RPMI8226 (cell line): ENCODE measurements at regions not wholly inside any gene's neighbourhood (a gene's known extent, or its start where the extent isn't known, plus 50 kb on each side); places are given as distances from the start of the nearest gene placed in this dataset.

Source experiments
- DNase-seq: peaks from one replicate; pipeline ENCODE4 v3.0.0-alpha.2; 2015

DNA sequence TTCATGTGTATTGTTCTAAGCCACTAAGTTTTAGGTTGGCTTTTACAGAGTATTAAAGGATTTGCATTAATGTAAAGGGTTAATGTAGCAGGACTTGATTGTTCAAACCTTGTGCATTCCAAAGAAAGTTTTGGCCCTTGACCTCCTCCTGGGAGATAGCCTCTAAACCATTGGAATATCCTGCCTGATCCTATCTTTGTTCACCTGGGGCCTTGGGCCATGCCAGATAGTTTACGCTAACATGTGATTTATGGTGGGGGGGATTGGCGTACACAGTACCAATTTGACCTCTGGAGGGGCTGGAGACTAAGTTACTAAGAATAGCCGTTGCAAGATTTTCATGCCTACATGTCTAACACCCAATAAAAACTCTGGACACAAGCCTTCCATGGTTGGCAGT is 1002.7 kb upstream of the PABPC4L start:
- no peak for DNase-seq

DNA sequence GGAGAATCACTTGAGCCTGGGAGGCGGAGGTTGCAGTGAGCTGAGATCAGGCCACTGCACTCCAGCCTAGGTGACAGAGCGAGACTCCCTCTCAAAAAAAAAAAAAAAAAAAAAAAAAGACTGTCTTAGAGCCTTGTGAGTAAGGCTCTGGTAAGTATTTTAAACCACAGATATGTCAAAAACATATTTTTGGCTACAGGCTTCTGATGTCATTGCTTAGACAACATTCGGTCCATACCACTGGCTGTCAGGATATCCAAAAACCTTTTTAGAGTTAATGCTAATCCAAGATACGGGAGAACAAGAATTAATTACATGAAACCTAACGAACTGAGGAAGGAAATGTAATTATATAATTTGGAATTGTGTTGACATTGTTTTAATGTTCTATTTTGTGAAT is 999.5 kb upstream of the PABPC4L start:
- no peak for DNase-seq

DNA sequence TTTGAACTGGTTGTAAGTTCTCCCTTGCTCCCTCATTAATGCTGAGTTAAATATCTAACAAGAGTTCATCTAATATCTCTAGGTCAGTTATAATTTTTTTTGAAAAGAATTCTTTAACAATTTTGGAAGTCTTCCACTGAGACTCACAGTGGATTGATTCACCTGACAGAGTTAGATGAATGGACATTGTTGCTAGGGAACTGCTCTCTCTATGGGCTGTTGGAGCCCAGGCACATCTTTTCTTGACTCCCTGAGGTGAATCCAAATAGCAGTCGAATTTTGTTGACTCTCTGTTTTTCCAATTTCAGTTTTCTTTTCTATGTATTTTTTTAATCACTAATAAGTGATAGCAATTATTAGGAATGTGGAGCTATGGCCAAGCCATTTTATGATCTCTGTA is 996.1 kb upstream of the PABPC4L start:
- no peak for DNase-seq

DNA sequence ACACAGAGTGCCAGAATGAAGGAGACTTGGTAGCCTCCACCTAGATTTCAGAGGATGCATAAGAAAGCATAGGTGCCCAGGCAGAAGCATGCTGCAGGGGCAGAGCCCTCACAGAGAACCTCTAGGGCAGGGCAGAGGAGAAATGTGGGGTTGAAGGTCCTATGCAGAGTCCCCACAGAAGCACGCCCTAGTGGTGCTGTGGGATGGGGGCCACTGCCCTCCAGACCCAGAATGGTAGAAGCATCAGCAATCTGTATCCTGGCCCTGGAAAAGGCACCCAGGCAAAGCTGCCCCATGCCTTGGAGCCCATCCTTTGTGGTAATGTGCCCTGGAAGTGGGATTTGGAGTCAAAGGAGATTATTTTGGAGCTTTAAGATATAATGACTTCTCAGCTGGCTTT is 992.9 kb upstream of the PABPC4L start:
- DNase-seq = no peak

DNA sequence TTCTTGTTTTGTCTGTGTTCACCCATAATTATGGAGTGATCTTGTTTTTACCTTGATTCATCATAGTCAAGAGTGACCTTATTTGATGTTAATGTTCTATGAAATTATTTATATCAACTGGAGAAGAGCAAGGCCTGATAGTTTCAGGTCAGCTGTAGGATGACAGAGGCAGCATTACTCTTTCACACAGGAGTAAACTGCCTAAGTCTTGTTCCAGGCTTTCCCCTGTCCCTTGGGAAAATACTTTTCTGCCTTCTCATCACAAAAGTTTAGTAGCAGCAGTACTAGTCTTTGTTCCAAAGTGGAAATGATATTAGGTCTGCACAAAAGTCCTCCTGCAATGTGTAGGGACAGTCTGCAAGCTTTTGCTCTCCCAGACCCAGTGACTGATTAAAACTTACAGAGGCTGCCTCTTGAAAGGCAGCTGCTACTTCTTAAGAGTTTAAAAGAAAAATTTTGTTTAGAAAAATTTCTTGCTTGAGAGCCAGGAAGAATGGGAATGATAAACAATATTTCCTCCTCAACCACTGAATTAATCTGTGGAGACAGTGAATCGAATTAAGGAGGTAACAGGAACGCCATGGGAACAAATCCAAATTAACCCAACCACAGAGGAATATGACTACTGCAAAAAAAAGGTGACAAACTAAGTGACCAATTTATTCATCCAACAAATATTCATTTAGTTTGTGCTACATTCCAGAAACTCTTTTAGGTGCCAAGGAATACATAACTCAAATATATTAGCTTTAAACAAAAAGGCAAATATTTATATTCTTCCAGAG is 991.4 kb upstream of the PABPC4L start:
- DNase-seq = no peak

DNA sequence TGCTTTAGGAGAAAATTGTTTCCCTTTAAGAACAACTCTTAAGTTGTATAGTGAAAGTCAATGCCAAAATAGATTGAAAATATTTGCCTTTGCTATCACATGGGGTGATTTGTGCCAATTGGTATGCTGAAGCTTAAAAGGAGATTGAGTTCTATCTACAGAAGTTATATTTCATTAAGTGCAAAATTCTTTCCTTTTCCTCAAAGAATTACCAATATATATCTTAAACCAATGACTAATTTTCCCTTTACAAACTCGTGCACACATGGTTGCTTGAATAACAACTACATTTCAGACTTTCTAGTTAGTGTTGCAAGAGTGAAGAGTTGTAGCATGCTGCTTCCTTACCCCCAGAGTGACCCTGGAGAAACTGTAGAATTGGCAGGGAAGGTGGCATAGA is 990.0 kb upstream of the PABPC4L start:
- no peak for DNase-seq

DNA sequence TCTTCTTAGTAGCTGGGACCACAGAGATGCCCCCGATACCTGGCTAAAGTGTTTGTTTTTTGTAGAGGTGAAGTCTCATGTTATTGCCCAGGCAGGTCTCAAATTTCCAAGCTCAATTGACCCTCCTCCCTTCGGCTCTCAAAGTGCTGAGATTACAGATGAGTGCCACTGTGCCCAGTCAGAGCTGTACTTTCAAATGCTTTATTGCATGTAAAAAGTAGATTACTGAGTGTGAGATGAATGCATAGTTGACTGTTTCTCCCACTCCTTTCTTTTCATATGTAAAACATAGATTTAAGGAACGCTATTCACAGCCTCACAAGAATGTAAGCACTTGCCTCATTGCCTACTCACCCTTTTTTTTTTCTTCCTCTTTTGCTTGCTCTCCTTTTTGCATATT is 984.4 kb upstream of the PABPC4L start:
- no peak for DNase-seq

DNA sequence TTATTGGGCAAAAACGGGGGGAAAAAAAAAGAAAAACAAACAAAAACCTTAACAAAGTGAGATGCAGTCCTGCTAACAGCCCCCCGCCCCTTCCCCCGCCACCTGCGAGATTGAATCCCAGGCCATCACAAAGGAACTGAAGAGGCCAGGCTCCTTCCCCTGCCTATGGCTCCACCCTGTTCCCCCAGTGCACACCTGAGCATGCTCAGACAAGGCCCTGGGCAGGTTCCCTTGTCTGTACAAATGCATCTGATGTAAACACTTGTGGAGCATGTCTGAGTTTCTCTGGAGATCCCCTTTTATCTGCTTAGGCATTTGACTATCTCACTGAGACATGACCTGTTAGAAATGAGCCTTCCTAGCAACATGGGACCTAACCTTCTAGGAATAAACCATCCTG is 983.7 kb upstream of the PABPC4L start:
- DNase-seq = no peak

DNA sequence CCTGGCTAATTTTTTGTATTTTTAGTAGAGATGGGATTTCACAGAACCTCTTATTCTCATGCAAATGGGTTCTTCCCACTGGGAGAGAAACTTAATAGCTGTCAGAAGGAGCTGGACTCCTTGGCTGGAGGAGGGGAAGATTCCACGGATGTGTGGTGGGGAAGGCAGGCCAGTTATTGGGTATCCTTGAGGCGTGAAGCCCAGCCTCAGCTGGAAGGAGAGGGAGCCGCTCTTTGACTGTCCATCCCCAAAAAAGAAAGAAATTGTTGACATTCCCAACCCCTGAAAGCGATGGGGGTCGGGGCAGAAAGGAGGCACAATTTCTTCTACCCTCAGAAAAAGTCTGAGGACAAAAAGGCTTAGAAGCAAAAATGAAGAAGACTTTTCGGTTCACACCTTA is 983.1 kb upstream of the PABPC4L start:
- no peak for DNase-seq

DNA sequence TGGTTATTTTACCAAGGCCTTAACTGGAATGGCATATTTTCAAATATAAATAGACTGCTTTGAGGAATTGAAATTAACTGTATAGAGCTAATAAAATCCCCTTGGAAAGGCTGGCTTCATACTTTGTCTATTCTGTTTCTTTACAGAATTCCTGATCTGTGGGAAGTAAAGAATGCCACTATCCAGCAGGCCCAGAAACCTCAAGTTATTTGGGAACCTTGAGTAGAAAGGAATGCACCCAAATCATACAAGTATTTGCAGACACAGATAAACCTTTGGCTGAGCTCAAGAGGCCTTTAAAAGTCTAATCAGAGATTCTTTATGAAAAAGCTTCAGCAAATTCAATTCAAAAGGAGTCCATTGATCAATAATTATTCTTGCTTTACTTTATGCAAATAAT is 975.7 kb upstream of the PABPC4L start:
- no peak for DNase-seq

DNA sequence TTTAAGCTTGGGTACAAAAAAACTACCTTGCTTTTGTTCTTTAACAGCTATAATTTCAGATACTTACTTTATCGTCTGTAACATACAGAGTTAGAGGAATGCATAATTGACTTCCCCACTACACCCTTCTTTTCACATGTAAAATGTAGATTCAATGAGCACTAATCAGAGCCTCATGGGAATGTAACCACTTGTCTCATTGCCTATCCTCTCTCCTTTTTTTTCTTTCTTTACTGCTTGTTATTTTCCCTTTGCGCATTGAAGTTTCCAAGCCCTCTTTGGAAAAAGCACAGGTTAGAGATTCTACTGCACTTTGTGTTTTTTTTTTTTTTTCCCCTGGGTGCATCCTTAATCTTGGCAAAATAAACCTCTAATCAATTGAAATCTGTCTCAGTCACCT is 965.1 kb upstream of the PABPC4L start:
- no peak for DNase-seq

DNA sequence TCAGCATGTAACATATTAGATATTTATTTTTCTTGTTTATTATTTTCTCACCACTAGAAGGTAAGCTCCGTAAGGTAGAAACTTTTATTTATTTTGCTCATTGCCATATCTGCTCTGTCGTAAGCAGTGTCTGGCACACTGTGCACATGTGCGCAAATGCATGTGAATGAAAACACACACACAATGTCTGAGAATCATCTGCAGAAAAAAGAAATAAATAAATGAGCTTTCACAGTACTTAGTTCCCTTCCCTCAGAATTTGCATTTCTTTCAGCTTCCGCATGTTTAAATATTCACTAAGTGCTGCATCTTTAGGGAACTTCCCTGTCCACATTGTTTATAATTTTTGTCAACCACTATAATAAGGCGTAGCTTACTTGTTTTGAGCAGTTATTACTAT is 963.0 kb upstream of the PABPC4L start:
- DNase-seq = no peak

DNA sequence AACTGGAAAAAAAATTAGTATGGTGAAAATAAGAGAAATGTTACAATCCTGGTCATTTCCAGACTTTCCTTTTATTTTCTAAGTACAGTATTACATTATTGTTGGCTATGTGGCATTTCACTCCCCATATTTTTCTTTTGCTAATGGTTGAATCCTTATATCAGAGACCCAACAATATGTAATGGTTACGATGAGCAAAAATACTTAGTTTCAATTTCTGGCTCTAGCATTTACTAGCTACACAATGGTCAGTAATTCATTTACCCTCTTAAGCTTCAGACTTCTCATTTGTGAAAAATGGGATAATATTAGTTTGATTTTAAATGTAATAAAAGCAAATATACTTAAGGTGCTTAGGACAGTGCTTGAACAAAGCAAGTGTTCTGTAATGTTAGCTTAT is 942.9 kb upstream of the PABPC4L start:
- no peak for DNase-seq

DNA sequence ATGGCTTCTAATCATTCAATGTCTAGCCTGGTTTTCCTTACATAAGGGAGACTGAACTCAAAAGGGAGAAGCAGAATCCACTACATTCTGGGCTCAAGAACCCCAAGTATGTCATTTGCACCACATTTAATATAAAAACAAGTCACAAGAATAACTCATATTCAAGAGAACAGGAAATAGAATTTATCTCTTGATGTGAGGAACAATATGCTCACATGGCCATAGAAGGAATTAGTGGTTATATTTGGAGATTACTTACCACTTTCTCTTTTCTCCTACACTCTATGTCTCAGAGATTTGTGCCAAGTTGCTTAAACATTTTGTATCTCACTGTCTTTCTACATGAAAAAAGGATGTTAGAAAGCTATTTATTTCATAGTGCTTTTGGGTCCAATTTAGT is 922.6 kb upstream of the PABPC4L start:
- no peak for DNase-seq

DNA sequence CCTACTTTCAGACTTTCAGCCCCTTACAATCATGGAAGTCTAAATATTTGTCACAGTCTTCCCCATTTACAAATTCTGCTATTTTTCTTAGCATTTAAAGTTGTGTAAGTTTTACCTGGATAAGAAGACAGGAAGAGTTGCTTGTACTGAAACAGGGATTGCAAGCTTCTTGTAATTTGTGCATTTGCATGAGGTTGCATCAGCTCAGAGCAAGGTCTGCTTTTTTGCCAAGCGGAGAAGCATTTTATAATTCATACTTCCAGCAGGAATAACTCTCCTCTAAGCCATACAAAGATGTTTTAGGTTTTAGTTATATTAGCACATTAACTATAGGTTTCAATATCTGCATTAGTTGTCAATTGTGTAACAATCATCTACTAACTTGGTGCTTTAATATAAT is 922.0 kb upstream of the PABPC4L start:
- DNase-seq = no peak

DNA sequence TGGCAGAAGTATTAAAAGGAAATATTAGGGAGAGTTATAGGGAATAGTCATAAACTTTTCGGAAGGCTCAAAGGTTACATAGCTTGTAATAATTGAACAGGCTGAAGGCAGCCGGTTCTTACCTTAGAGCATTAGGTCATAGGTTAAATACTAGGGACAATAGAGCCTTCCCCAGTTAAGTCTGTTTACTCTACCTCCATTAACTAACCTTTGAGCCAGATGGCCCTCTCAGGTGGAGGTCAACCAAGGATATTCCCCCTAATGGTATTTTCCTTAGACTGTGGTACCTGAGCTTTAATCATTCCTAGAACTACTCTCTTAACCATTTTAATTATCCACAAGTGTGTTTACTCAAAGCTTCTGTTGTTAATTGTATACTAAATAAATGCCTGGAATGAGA is 920.9 kb upstream of the PABPC4L start:
- DNase-seq = no peak

DNA sequence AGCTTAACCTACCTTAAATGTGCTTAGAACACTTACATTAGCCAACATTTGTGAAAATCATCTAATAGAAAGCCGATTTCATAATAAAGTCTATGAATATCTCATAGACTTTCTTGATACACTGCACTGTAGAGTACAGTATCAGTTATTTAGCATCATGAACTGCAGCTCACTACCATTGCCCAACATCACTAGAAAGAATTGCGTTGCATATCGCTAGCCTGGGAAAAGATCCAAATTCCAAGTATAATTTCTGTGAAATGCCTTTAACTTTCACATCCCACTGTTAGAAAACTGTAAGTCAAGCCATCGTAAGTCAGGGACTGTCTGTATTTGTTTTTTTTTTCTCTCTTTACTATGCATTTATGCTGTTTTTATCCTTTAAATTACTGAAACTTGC is 918.6 kb upstream of the PABPC4L start:
- DNase-seq = no peak

DNA sequence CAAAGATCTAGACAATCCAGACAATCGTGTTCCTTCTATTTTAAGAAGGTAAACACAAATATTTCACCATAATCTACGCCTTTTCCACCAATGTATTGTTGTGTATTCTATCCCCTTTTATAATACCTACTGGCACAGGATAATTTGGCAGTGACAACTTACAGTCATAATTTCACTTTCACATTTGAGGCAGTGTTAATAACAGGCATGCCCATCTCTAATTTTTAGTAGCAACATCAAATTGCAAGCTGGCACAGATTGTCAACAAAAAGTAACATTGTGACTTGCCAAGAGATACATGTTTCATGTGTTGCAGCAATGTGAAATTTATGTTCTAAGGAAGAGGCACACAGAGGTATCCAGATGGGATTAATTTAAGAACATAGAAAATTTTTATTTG is 912.5 kb upstream of the PABPC4L start:
- no peak for DNase-seq

DNA sequence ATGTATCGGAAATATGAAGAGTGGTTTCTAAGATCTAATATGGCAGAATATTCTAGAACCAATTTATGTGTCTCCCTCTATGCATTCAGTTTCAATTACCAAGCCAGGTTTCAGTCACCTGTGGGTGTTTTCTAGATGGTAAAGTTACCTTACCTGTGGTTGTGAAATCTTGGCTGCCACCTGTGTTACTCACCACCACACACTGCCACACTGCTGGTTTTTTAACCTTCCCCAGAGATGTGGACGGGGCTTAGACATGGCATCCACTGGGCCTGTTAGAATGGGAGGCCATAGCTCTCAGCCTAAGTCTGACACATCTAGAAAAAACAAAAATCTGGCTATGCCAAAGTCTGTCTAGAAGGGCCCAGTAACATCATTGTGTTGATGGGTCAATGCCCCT is 896.5 kb upstream of the PABPC4L start:
- DNase-seq = no peak

DNA sequence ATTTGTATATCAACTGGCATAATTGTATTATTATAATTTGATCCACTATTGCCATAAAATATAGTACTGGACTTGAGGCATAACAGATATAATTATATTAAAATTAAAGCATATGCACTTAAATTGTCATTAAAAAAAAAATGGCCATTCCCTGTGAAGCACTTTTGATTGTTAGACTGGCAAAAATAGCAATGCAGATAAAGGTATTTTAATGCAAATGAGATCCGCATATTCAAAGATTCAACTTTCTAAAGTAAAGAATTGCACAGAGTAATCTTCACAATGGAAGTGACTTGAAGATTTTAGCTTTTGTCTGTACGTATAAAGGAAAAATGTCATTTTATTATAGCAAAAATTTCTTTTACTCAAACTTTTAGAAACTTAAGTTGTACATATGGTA is 871.8 kb upstream of the PABPC4L start:
- no peak for DNase-seq

DNA sequence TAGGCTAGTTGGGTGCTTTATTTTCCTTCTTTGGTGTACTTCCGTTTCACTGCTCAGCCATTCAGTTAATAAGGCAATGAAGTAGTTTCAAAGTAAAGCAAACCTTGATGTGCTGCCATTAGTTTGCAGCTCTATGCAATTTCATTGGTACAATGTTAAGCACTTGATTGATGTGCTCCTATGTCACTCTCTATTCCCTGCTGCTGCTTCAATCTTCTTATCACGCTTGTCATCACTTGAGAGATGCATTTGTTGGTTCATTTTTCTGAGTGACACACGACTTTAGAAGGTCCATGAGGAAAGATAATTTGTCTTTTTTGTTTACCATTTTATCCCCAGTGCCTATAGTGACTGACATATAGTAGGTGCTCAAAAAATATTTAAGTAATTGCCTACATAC is 871.0 kb upstream of the PABPC4L start:
- DNase-seq = no peak

DNA sequence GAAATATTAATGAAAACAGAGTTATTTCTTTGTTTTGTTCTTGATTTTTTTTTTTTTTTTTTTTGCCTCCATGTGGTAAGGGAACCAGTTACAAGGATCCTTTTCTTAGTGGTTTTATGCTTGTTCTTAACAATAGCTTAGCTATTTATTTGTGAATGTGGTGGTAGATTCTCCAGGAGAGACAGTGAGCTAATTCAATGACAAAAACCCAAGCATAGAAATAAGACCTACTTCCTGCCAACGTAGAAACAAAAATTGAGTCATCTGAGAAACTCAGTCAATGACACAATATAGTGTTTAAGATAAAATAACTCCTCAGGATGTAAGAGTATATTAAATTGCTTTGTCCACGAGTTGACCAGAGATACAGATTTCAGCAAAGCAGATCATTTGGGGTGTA is 863.8 kb upstream of the PABPC4L start:
- no peak for DNase-seq

DNA sequence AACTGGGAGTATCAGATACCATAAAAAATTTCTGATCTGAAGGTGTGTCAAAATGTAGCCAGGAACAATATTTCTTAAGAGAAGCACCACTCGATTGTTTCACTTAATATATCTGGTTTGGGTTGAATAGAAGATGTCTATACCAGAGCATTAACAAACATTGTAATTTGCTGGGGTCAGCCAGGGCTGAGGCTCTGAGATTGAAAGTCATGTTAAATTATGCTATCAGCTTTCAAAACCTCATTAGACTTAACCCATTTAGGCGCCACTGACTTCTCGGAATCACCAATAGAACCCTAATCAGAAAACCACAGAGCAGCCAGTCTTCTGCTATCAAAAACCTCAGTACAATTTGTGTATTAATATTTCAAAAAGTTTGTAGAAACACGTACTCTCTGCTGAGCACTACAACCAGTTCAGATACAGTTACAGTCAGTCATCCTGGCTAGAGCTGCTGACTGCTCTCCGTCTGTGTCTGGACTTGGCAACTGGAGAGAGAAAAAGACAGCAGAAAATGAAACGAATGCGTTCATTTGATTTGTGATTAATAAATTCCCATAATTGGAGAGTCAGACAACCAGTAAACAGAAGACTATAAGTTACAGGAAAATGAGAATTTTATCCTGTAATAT is 848.6 kb upstream of the PABPC4L start:
- no peak for DNase-seq

DNA sequence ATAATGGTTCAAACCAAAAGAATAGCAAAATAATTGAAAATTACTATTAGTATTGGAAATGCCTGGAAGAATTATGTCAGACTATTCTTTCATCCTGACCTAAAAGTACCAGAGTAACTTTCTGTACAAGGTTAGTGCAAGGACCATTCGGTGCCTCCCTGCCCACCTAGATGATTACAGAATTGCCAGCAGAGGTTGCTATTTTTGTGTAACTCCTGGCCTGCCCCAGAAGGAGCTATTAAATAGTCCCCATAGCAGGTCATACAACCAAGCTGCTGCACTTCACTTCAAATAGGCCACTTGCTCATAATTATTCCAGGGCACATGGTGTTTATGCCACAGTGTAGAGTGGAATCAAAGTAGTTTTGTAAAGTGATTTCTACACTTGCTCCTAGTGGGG is 831.1 kb upstream of the PABPC4L start:
- no peak for DNase-seq

DNA sequence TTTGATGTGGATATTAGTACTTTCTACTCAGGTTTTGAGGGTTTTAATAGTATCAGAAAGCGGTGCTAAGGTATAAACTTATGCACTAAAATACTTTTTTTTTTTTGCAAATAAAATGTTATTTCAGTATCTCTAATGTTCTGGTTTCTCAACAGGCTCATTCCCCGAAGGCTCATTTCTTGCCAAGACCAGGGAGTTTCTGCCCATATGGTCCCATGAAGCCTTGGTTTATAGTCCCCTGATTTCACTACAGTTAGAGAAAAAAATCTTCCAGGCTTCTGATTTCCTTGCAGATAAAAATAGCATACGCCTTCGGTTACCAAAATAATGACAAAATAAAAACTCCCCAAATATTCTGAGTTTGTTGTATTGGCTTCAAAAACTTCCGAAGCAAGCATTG is 814.2 kb upstream of the PABPC4L start:
- no peak for DNase-seq
